SK-N-SH (cell line): ENCODE measurements at regions not wholly inside any gene's neighbourhood (a gene's known extent, or its start where the extent isn't known, plus 50 kb on each side); places are given as distances from the start of the nearest gene placed in this dataset.

Source experiments
- CHD2 ChIP-seq: fragments of 150-350 bp; IDR thresholded peaks from 2 replicates; pipeline ENCODE4 v1.6.1; 2018; ENCODE audit warnings: low read length; ENCODE audit not compliant: partially characterized antibody
- FOXJ3 ChIP-seq: sonication (generic); formaldehyde crosslinking; IDR thresholded peaks from 2 replicates; pipeline ENCODE4 v1.5.1; 2020; ENCODE audit warnings: mild to moderate bottlenecking, missing genetic modification reagents
- GABPA ChIP-seq: IDR thresholded peaks from 2 replicates; pipeline ENCODE4 v1.4.0; 2012; ENCODE audit warnings: low read depth, mild to moderate bottlenecking
- GATA2 ChIP-seq: sonication (generic); formaldehyde crosslinking; IDR thresholded peaks from 2 replicates; pipeline ENCODE4 v1.5.0; 2020; ENCODE audit warnings: mild to moderate bottlenecking, missing genetic modification reagents
- MXI1 ChIP-seq: IDR thresholded peaks from 2 replicates; pipeline ENCODE4 v1.6.1; 2012; ENCODE audit warnings: mild to moderate bottlenecking, low read depth, low read length, improper control_type of control experiment
- RFX5 ChIP-seq: IDR thresholded peaks from 2 replicates; pipeline ENCODE4 v1.6.1; 2012; ENCODE audit warnings: mild to moderate bottlenecking, improper control_type of control experiment, low read length
- SMC3 ChIP-seq: IDR thresholded peaks from 2 replicates; pipeline ENCODE4 v1.6.1; 2012; ENCODE audit warnings: low read depth, low read length, improper control_type of control experiment
- YY1 ChIP-seq: IDR thresholded peaks from 2 replicates; pipeline ENCODE4 v1.4.0; 2012; ENCODE audit warnings: low read depth, mild to moderate bottlenecking
- TF ChIP-seq, protein P1 (sequence below): fragments of 200-600 bp; sonication (generic); IDR thresholded peaks from 2 replicates; pipeline ENCODE4 v1.6.1; 2017; ENCODE audit warnings: antibody characterized with exemption, mild to moderate bottlenecking, moderate library complexity
- TF ChIP-seq, protein P2 (sequence below): fragments of 150-350 bp; IDR thresholded peaks from 2 replicates; pipeline ENCODE4 v1.6.1; 2017; ENCODE audit warnings: antibody characterized with exemption, low read length, low read depth, borderline replicate concordance
- TF ChIP-seq, protein P3 (sequence below): IDR thresholded peaks from 2 replicates; pipeline ENCODE4 v1.4.0; 2012; ENCODE audit warnings: low read depth, borderline replicate concordance
- TF ChIP-seq, protein P4 (sequence below): IDR thresholded peaks from 2 replicates; pipeline ENCODE4 v1.4.0; 2012; ENCODE audit warnings: low read depth, borderline replicate concordance

DNA sequence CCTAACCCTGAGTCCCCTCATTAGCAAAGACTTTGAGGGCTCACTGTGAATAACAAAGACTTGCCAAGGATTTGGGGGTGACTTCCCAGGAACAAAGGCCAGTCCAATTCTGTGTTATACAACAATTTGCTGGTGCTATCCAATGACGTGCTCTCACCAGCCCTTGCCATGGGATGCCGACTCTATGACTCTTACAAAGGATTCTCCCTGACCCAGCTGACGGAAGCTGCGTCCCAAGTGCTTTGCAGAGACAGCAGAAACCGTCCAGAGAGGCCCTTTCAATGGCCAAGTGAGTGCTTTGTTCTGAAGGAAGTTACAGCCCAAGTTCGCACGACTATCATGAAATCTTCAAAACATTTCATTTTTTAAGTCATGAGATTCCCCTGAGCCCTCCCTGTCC, 345.3 kb upstream of the TNRC6C start:
- TF ChIP-seq MXI1 (no peak), RFX5 (no peak), GABPA (no peak), SMC3 (no peak), FOXJ3 (CRISPR knock-in tag) (no peak), YY1 (no peak), GATA2 (no peak), CHD2 (no peak)
- TF ChIP-seq, protein P1, sequence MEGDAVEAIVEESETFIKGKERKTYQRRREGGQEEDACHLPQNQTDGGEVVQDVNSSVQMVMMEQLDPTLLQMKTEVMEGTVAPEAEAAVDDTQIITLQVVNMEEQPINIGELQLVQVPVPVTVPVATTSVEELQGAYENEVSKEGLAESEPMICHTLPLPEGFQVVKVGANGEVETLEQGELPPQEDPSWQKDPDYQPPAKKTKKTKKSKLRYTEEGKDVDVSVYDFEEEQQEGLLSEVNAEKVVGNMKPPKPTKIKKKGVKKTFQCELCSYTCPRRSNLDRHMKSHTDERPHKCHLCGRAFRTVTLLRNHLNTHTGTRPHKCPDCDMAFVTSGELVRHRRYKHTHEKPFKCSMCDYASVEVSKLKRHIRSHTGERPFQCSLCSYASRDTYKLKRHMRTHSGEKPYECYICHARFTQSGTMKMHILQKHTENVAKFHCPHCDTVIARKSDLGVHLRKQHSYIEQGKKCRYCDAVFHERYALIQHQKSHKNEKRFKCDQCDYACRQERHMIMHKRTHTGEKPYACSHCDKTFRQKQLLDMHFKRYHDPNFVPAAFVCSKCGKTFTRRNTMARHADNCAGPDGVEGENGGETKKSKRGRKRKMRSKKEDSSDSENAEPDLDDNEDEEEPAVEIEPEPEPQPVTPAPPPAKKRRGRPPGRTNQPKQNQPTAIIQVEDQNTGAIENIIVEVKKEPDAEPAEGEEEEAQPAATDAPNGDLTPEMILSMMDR: no peak
- TF ChIP-seq, protein P2, sequence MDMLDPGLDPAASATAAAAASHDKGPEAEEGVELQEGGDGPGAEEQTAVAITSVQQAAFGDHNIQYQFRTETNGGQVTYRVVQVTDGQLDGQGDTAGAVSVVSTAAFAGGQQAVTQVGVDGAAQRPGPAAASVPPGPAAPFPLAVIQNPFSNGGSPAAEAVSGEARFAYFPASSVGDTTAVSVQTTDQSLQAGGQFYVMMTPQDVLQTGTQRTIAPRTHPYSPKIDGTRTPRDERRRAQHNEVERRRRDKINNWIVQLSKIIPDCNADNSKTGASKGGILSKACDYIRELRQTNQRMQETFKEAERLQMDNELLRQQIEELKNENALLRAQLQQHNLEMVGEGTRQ: no peak
- TF ChIP-seq, protein P3, sequence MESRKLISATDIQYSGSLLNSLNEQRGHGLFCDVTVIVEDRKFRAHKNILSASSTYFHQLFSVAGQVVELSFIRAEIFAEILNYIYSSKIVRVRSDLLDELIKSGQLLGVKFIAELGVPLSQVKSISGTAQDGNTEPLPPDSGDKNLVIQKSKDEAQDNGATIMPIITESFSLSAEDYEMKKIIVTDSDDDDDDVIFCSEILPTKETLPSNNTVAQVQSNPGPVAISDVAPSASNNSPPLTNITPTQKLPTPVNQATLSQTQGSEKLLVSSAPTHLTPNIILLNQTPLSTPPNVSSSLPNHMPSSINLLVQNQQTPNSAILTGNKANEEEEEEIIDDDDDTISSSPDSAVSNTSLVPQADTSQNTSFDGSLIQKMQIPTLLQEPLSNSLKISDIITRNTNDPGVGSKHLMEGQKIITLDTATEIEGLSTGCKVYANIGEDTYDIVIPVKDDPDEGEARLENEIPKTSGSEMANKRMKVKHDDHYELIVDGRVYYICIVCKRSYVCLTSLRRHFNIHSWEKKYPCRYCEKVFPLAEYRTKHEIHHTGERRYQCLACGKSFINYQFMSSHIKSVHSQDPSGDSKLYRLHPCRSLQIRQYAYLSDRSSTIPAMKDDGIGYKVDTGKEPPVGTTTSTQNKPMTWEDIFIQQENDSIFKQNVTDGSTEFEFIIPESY: no peak
- TF ChIP-seq, protein P4, sequence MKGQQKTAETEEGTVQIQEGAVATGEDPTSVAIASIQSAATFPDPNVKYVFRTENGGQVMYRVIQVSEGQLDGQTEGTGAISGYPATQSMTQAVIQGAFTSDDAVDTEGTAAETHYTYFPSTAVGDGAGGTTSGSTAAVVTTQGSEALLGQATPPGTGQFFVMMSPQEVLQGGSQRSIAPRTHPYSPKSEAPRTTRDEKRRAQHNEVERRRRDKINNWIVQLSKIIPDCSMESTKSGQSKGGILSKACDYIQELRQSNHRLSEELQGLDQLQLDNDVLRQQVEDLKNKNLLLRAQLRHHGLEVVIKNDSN: no peak
